H1 (cell line): ENCODE measurements at regions not wholly inside any gene's neighbourhood (a gene's known extent, or its start where the extent isn't known, plus 50 kb on each side); places are given as distances from the start of the nearest gene placed in this dataset.

ENCODE experiments used
- EP300 ChIP-seq, 2 experiments: IDR thresholded peaks; 1 replicate in 1 of 2; 2 replicates in 1 of 2; pipeline ENCODE4 v1.6.1; 2011 to 2012; ENCODE audit warnings: low read depth in 2 of 2, low read length in 2 of 2, mild to moderate bottlenecking in 2 of 2, borderline replicate concordance in 1 of 2, inconsistent platforms in 1 of 2, moderate library complexity in 1 of 2
- POLR2A ChIP-seq, 2 experiments: IDR thresholded peaks; 1 replicate in 1 of 2; 2 replicates in 1 of 2; pipeline ENCODE4 v1.6.1; 2011; ENCODE audit warnings: low read depth in 2 of 2, low read length in 2 of 2, mild to moderate bottlenecking in 2 of 2; ENCODE audit errors: control extremely low read depth in 1 of 2
- TEAD4 ChIP-seq: IDR thresholded peaks from 2 replicates; pipeline ENCODE4 v1.6.1; 2012; ENCODE audit warnings: low read depth, low read length, inconsistent platforms, mixed read lengths
- TF ChIP-seq, protein P1 (sequence below): IDR thresholded peaks from 2 replicates; pipeline ENCODE4 v1.6.1; 2011; ENCODE audit warnings: low read depth, mild to moderate bottlenecking, low read length; ENCODE audit not compliant: insufficient read depth
- TF ChIP-seq, protein P2 (sequence below), 3 experiments: IDR thresholded peaks; 1 replicate in 2 of 3; 2 replicates in 1 of 3; pipeline versions ENCODE4 v1.5.1 to v1.6.1; 2011; ENCODE audit warnings: low read length in 3 of 3, mild to moderate bottlenecking in 3 of 3, inconsistent platforms in 2 of 3, low read depth in 1 of 3, moderate library complexity in 1 of 3; ENCODE audit not compliant: insufficient read depth in 1 of 3; ENCODE audit errors: control extremely low read depth in 1 of 3

DNA sequence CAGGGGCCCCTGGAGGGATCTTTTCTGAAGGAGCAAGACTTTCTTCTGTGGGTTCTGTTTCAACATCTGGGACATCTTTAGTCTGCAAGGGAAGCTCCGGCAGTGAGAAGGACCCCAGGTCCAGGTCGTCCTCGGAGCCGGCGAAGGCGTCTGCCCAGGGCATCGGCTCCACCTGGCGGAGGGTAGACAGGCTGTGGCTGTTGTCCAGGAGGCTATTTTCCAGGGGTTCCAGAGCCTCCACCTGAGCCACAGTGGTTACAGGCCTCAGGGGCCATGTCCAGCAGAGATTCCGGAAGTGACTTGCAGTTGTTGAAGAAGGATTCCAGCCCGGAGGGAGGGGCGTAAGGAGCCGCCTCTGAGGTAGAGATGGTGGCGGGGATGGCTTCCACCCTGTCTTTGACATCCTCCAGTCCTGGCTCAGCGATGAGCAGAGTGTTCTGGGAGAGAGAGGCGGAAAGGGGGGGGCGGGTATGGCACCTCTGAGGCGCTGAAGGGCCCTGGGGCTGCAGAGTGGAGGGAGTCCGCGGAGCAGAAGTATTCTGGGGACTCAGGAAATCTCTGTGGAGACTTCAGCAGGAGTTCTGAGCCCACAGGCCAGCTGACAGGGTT is 891.3 kb upstream of the LRRTM1 start:
- no peak for TF ChIP-seq POLR2A (IDR thresholded peaks at IDR 0.05; ENCODE audit: control extremely low read depth in 1 of 2, low read depth in 2 of 2, low read length in 2 of 2)
- TF ChIP-seq, protein P1, sequence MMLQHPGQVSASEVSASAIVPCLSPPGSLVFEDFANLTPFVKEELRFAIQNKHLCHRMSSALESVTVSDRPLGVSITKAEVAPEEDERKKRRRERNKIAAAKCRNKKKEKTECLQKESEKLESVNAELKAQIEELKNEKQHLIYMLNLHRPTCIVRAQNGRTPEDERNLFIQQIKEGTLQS: no peak
- no peak for TF ChIP-seq EP300 (IDR thresholded peaks at IDR 0.05; ENCODE audit: borderline replicate concordance in 1 of 2, low read depth in 2 of 2, low read length in 2 of 2)
- TF ChIP-seq TEAD4: no peak
- TF ChIP-seq, protein P2, sequence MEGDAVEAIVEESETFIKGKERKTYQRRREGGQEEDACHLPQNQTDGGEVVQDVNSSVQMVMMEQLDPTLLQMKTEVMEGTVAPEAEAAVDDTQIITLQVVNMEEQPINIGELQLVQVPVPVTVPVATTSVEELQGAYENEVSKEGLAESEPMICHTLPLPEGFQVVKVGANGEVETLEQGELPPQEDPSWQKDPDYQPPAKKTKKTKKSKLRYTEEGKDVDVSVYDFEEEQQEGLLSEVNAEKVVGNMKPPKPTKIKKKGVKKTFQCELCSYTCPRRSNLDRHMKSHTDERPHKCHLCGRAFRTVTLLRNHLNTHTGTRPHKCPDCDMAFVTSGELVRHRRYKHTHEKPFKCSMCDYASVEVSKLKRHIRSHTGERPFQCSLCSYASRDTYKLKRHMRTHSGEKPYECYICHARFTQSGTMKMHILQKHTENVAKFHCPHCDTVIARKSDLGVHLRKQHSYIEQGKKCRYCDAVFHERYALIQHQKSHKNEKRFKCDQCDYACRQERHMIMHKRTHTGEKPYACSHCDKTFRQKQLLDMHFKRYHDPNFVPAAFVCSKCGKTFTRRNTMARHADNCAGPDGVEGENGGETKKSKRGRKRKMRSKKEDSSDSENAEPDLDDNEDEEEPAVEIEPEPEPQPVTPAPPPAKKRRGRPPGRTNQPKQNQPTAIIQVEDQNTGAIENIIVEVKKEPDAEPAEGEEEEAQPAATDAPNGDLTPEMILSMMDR (IDR thresholded peaks at IDR 0.05; ENCODE audit: control extremely low read depth in 1 of 3, insufficient read depth in 1 of 3, low read depth in 1 of 3, low read length in 3 of 3): no peak
